ENCODE measurements at regions not wholly inside any gene's neighbourhood (a gene's known extent, or its start where the extent isn't known, plus 50 kb on each side); places are given as distances from the start of the nearest gene placed in this dataset.

- no peak for TF ChIP-seq CTCF (conservative IDR thresholded peaks at IDR 0.05; ENCODE audit: low read length)
- no peak for TF ChIP-seq EZH2phosphoT487 (IDR thresholded peaks at IDR 0.05; ENCODE audit: borderline replicate concordance, low read depth, low read length)
These were observed 473.8 kb upstream of the ZNF608 start for GRCh38 chr5:125220284-125220683.
